WERI-Rb-1 (cell line): ENCODE measurements at regions not wholly inside any gene's neighbourhood (a gene's known extent, or its start where the extent isn't known, plus 50 kb on each side); places are given as distances from the start of the nearest gene placed in this dataset.
"Not testable (repeated sequence)": the region's sequence is repeated elsewhere in the genome, so short reads cannot be mapped to it uniquely, and the experiment has no call there.

ENCODE experiments used
- DNase-seq: peaks from one replicate; pipeline ENCODE4 v3.0.0-alpha.2; 2020
- H3K27ac ChIP-seq: fragments of 250-450 bp; sonication (Bioruptor Pico); 2 replicates; pipeline ENCODE4 v1.5.1; 2020; ENCODE audit warnings: mild to moderate bottlenecking, moderate library complexity
- H3K27me3 ChIP-seq: fragments of 250-450 bp; sonication (Bioruptor Pico); 2 replicates; pipeline ENCODE4 v1.5.1; 2021; ENCODE audit warnings: mild to moderate bottlenecking, low read depth, moderate library complexity; ENCODE audit not compliant: insufficient read depth, severe bottlenecking
- H3K36me3 ChIP-seq: fragments of 250-450 bp; sonication (Bioruptor Pico); 2 replicates; pipeline ENCODE4 v1.5.1; 2020; ENCODE audit warnings: mild to moderate bottlenecking, moderate library complexity
- H3K4me3 ChIP-seq: 2 replicates; pipeline ENCODE4 v1.5.1; 2011; ENCODE audit warnings: low read depth, mild to moderate bottlenecking, control low read depth, low read length
- H3K9me3 ChIP-seq: fragments of 250-450 bp; sonication (Bioruptor Pico); 2 replicates; pipeline ENCODE4 v1.5.1; 2021; ENCODE audit warnings: mild to moderate bottlenecking, moderate library complexity; ENCODE audit not compliant: severe bottlenecking
- CTCF ChIP-seq: IDR thresholded peaks from 2 replicates; pipeline ENCODE4 v1.5.1; 2011; ENCODE audit warnings: low read depth, mild to moderate bottlenecking, control low read depth, inconsistent platforms, low read length

DNA sequence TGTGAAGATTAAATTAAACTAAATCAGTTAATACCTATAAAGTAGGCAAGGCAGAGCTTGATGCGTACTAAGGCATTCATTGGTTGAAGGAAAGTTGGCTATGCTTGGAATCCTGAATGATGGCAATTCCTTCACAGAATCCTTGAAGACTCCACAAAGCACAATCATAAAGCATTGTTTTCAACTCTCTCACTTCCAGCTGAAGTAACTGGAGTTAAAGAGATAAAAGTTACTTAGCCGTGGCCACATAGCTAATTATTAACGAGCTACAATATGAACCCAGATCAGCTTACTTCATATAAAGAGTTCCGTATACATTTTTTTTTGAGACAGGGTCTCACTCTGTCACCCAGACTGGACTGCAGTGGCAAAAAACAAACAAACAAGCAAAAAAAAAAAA lies 483.9 kb upstream of the DDX18 start:
- no peaks in the 10 kb centered on the region for H3K36me3 ChIP-seq
- no peak for TF ChIP-seq CTCF
- no peak overlapping the region for H3K4me3 ChIP-seq
- H3K27ac ChIP-seq = no peak overlapping the region
- DNase-seq = no peak
- H3K27me3 ChIP-seq = peaks cover 53% of the 10 kb centered on the region
- H3K9me3 ChIP-seq = no peaks in the 10 kb centered on the region

- no peak for DNase-seq
- Histone ChIP-seq H3K4me3 (no peak overlapping the region), H3K36me3 (no peaks in the 10 kb centered on the region), H3K9me3 (no peaks in the 10 kb centered on the region), H3K27me3 (peaks cover 41% of the 10 kb centered on the region), H3K27ac (no peak overlapping the region)
- TF ChIP-seq CTCF = no peak
Observed at GRCh38 chr2:117335967-117336366, 478.5 kb upstream of the DDX18 start.

DNA sequence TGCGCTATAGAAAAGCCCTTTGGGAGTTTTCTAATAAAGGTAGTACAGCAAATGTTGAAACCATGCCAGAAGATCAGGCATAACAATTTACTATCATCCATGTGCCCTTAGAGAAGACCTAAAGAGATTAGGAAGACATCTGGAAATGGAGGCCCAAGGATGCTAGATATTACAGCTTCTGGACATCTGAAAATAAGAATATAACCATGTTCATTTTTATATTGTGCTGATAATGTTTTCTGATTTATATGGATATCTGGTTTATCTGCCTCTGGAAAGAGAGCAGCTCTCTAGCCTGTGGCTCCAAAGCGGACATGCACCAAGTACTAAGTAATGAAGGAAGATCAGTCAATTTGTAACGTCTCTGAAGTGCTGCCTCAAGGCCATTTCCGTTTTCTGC lies 478.0 kb upstream of the DDX18 start:
- H3K36me3 ChIP-seq = no peaks in the 10 kb centered on the region
- no peak overlapping the region for H3K4me3 ChIP-seq
- H3K27ac ChIP-seq = no peak overlapping the region
- no peak for DNase-seq
- no peak for TF ChIP-seq CTCF
- no peaks in the 10 kb centered on the region for H3K9me3 ChIP-seq
- peaks cover 40% of the 10 kb centered on the region for H3K27me3 ChIP-seq

GRCh38 chr2:117337981-117338380 lies 476.5 kb upstream of the DDX18 start:
- not testable (repeated sequence) for DNase-seq, H3K36me3 ChIP-seq, H3K27ac ChIP-seq, H3K9me3 ChIP-seq, H3K4me3 ChIP-seq
- peaks cover 49% of the 10 kb centered on the region for H3K27me3 ChIP-seq

DNA sequence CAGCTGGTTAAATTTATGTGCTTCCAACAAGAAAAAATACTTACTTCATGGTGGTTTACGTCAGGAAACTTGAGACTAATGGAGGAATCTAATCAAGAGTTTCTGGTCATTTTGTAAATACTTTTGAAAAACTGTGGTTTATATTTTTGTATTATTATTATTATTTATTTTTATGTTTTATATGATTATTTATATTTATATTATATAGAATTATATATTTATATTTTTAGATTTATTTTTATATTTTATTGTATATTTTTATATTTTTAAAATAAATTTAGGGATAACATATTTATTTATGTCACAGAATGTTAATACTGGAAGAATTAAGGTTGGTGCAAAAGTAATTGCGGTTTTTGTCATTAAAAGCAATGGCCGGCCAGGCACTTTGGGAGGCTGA lies 474.5 kb upstream of the DDX18 start:
- Histone ChIP-seq H3K27me3 (peaks cover 41% of the 10 kb centered on the region), H3K27ac (no peak overlapping the region), H3K36me3 (no peaks in the 10 kb centered on the region), H3K9me3 (no peaks in the 10 kb centered on the region), H3K4me3 (no peak overlapping the region)
- no peak for TF ChIP-seq CTCF
- DNase-seq = no peak

DNA sequence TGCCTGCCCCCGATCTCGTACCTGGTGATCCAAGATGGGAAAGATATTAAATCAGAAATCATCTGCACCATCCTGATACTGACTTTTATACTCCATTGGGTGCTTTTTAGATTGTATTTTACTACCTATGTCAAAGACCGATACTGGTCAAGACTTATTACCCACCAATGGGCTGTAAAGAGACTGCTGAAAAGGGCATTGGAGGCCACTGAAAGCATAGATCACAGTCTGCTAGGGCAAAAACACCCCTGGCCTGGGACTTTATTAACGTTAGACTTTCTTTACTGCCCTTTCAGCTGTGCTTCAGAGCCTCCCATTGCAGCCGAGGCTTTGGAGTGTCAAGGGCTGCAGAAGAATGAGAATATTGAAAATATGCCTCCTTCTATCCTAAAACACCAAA lies 472.8 kb upstream of the DDX18 start:
- Histone ChIP-seq H3K36me3 (no peaks in the 10 kb centered on the region), H3K4me3 (no peak overlapping the region), H3K27me3 (peaks cover 43% of the 10 kb centered on the region), H3K9me3 (no peaks in the 10 kb centered on the region), H3K27ac (no peak overlapping the region)
- TF ChIP-seq CTCF = no peak
- DNase-seq = no peak
